Mesenchymal stem cell (in vitro differentiated cells and primary cell): ENCODE measurements at regions not wholly inside any gene's neighbourhood (a gene's known extent, or its start where the extent isn't known, plus 50 kb on each side); places are given as distances from the start of the nearest gene placed in this dataset.

Source experiments
- DNase-seq: peaks from one replicate; pipeline ENCODE4 v3.0.0-alpha.2; 2013
- H2AFZ ChIP-seq: one replicate; pipeline ENCODE4 v1.6.1; 2013; ENCODE audit warnings: low read depth, mild to moderate bottlenecking, control low read depth, inconsistent platforms, low read length, moderate library complexity
- H2AK5ac ChIP-seq: 2 replicates; pipeline ENCODE4 v1.6.1; 2013; ENCODE audit warnings: low read length, moderate library complexity, mild to moderate bottlenecking, inconsistent platforms; ENCODE audit not compliant: severe bottlenecking
- H2BK120ac ChIP-seq: one replicate; pipeline ENCODE4 v1.6.1; 2013; ENCODE audit warnings: low read depth, mild to moderate bottlenecking, inconsistent platforms, low read length, moderate library complexity
- H2BK12ac ChIP-seq, 2 experiments: one replicate each; pipeline ENCODE4 v1.6.1; 2013; ENCODE audit warnings: inconsistent platforms in 2 of 2, low read length in 2 of 2, mild to moderate bottlenecking in 2 of 2, moderate library complexity in 2 of 2, control low read depth in 1 of 2
- H2BK15ac ChIP-seq: one replicate; pipeline ENCODE4 v1.6.1; 2013; ENCODE audit warnings: mild to moderate bottlenecking, low read depth, inconsistent platforms; ENCODE audit not compliant: poor library complexity, severe bottlenecking
- H2BK5ac ChIP-seq: 2 replicates; pipeline ENCODE4 v1.6.1; 2013; ENCODE audit warnings: low read depth, mild to moderate bottlenecking, low read length, control low read depth, inconsistent platforms; ENCODE audit not compliant: poor library complexity, severe bottlenecking
- H3K14ac ChIP-seq, 2 experiments: one replicate each; pipeline ENCODE4 v1.6.1; 2013; ENCODE audit warnings: inconsistent platforms in 2 of 2, low read length in 2 of 2, control low read depth in 1 of 2, mild to moderate bottlenecking in 1 of 2, moderate library complexity in 1 of 2
- H3K18ac ChIP-seq, 2 experiments: one replicate each; pipeline ENCODE4 v1.6.1; 2013; ENCODE audit warnings: inconsistent platforms in 2 of 2, low read length in 2 of 2, control low read depth in 1 of 2, low read depth in 1 of 2, mild to moderate bottlenecking in 1 of 2
- H3K23ac ChIP-seq, 2 experiments: one replicate each; pipeline ENCODE4 v1.6.1; 2013; ENCODE audit warnings: inconsistent platforms in 2 of 2, low read length in 2 of 2, mild to moderate bottlenecking in 2 of 2, moderate library complexity in 2 of 2, control low read depth in 1 of 2
- H3K27ac ChIP-seq: 2 replicates; pipeline ENCODE4 v1.5.1; 2013; ENCODE audit warnings: mild to moderate bottlenecking, moderate library complexity, low read length, control low read depth, inconsistent platforms; ENCODE audit not compliant: poor library complexity, severe bottlenecking
- H3K27me3 ChIP-seq, 2 experiments: 2 replicates each; pipeline versions ENCODE4 v1.6.1 to v1.7.0; 2013; ENCODE audit warnings: low read length in 2 of 2, mild to moderate bottlenecking in 2 of 2, moderate library complexity in 2 of 2, control low read depth in 1 of 2, inconsistent platforms in 1 of 2; ENCODE audit not compliant: control insufficient read depth in 1 of 2, insufficient read depth in 1 of 2
- H3K36me3 ChIP-seq, 2 experiments: 2 replicates each; pipeline versions ENCODE4 v1.6.1 to v1.7.0; 2013; ENCODE audit warnings: low read length in 2 of 2, control low read depth in 1 of 2, inconsistent platforms in 1 of 2, low read depth in 1 of 2, mild to moderate bottlenecking in 1 of 2; ENCODE audit not compliant: insufficient read depth in 2 of 2, control insufficient read depth in 1 of 2
- H3K4ac ChIP-seq, 2 experiments: one replicate each; pipeline ENCODE4 v1.6.1; 2013; ENCODE audit warnings: inconsistent platforms in 2 of 2, low read length in 2 of 2, mild to moderate bottlenecking in 2 of 2, moderate library complexity in 2 of 2, control low read depth in 1 of 2, low read depth in 1 of 2
- H3K4me1 ChIP-seq: 2 replicates; pipeline ENCODE4 v1.6.1; 2013; ENCODE audit warnings: low read depth, low read length, control low read depth; ENCODE audit not compliant: control insufficient read depth, insufficient read depth
- H3K4me2 ChIP-seq: 2 replicates; pipeline ENCODE4 v1.6.1; 2013; ENCODE audit warnings: low read length, mild to moderate bottlenecking, inconsistent platforms; ENCODE audit not compliant: poor library complexity, severe bottlenecking
- H3K4me3 ChIP-seq, 2 experiments: 2 replicates each; pipeline versions ENCODE4 v1.5.1 to v1.7.0; 2013; ENCODE audit warnings: low read length in 2 of 2, mild to moderate bottlenecking in 2 of 2, control low read depth in 1 of 2, low read depth in 1 of 2; ENCODE audit not compliant: insufficient read depth in 1 of 2
- H3K79me1 ChIP-seq: replicated peaks from 2 replicates; pipeline ENCODE4 v1.6.1; 2013; ENCODE audit warnings: mild to moderate bottlenecking, control low read depth, low read length, inconsistent platforms; ENCODE audit not compliant: poor library complexity, severe bottlenecking
- H3K9ac ChIP-seq: 2 replicates; pipeline ENCODE4 v1.7.0; 2013; ENCODE audit warnings: mild to moderate bottlenecking, low read length, moderate library complexity
- H3K9me3 ChIP-seq: 2 replicates; pipeline ENCODE4 v1.7.0; 2013; ENCODE audit warnings: mild to moderate bottlenecking, low read length; ENCODE audit not compliant: control insufficient read depth
- H4K8ac ChIP-seq: one replicate; pipeline ENCODE4 v1.6.1; 2013; ENCODE audit warnings: inconsistent platforms, mild to moderate bottlenecking, low read length, moderate library complexity
- H4K91ac ChIP-seq: one replicate; pipeline ENCODE4 v1.6.1; 2013; ENCODE audit warnings: mild to moderate bottlenecking, low read length, inconsistent platforms
- WGBS: methylation state at CpG from one replicate; pipeline ENCODE4 v1.1.7; 2013; ENCODE audit warnings: mixed read lengths; 5-methylcytosine and 5-hydroxymethylcytosine counted together

DNA sequence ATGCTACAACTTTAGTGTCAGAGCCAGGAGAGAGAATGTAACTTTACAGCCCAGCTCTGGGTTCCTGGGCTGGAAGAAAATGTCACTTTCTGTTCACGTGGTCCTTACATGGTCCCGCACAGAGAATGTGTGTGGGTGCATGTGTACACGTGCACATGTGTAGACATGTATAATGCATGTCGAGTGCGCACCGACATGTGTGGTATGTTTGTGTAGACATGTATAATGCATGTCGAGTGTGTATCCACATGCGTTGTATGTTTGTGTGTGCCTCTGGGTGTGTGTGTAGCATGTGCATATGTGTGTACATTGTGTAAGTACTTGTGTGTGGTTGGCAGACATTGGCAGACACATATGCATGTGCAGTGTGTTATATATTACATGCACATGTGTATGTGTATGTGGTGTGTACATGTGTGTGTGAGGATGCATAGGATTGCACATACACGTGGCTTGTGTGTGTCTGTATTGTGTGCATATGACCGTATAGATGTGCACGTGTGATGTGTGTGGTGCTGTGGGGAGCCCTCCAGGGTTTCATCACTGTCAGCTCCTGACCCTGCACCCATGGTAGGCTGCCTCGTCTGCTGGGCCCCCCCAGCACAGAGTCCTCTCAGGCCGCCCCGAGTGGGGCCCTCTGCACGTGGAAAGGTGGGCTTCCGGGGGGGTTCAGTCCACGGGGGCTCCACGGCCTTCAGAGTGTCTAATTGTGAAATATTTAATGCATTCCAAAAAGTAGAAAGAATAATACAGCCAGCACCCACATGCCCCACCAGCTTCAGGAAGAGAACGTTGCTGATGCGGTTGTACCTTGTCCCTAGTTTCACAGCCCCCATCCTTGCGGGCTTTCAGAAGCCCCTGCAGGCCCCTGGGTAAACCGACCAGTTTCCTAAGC, 214.2 kb upstream of the GSE1 start:
- Histone ChIP-seq H3K23ac (no peak overlapping the region), H3K9ac (no peak overlapping the region), H2AFZ (no peak overlapping the region), H2BK15ac (peak overlapping the region; percentile 6), H3K9me3 (no peaks in the 10 kb centered on the region), H3K79me1 (peaks cover 13% of the 10 kb centered on the region), H3K27me3 (no peaks in the 10 kb centered on the region), H3K4me1 (peaks cover 83% of the 10 kb centered on the region), H2BK5ac (no peak overlapping the region), H2BK12ac (peak overlapping the region in 1 of 2 experiments; percentile 80), H3K4ac (peak overlapping the region; percentile 13 to 30), H2AK5ac (no peak overlapping the region), H4K8ac (no peak overlapping the region), H3K4me2 (no peak overlapping the region), H3K4me3 (no peak overlapping the region), H3K36me3 (peaks cover 0 to 6% of the 10 kb centered on the region in 2 experiments), H3K14ac (no peak overlapping the region), H3K18ac (peak overlapping the region; percentile 7 to 23), H3K27ac (peak overlapping the region; percentile 13), H2BK120ac (no peak overlapping the region), H4K91ac (peak overlapping the region; percentile 23)
- 91% methylated on average over 17 of the region's 22 CpGs for WGBS
- no peak for DNase-seq

DNA sequence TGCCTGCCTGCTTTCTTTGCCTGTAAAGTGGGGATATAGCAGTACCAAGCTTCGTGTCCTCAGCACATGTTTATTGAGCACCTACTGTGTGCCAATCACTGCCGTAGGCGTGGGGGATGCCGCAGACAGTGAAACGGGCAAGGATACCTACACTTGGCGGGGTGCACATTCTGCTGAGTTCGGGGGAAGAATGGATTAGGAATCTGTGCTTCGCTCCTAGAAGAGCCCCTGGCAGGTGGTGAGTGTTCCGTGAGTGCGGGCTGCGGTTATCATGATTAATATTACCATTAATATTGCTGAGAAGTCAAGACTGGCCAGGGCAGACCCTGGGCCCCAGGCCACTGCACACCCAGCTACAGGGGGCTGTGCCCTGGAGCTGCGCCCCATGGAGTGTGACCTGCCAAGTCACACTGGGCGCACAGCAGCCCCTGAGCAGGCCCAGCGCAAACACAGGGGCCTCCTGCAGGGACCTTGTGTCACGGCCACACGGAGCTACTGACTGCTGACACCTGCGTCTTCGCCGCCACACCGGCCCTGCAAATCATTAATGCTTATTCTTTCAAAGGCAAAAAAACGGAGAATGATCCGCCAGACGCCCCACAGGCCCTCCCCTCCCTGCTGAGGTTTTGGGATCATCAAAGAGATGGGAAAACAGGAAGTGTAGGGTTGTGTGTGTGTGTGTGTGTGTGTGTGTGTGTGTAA, 213.4 kb upstream of the GSE1 start:
- Histone ChIP-seq H4K8ac (peak overlapping the region; percentile 29), H4K91ac (no peak overlapping the region), H3K4me2 (peak overlapping the region; percentile 2), H3K79me1 (peaks cover 10% of the 10 kb centered on the region), H3K4me3 (no peak overlapping the region), H2AFZ (no peak overlapping the region), H3K36me3 (peaks cover 0 to 6% of the 10 kb centered on the region in 2 experiments), H3K27ac (peak overlapping the region; percentile 13), H2BK15ac (peak overlapping the region; percentile 71), H3K27me3 (no peaks in the 10 kb centered on the region), H3K9ac (no peak overlapping the region), H3K9me3 (no peaks in the 10 kb centered on the region), H3K14ac (peak overlapping the region in 1 of 2 experiments; percentile 22), H3K18ac (peak overlapping the region; percentile 58 to 61), H3K4ac (peak overlapping the region; percentile 30 to 63), H3K23ac (no peak overlapping the region), H2BK5ac (no peak overlapping the region), H3K4me1 (peaks cover 75% of the 10 kb centered on the region), H2BK12ac (peak overlapping the region; percentile 72 to 85), H2AK5ac (peak overlapping the region; percentile 76), H2BK120ac (no peak overlapping the region)
- WGBS, result 87% methylated on average over 23 of the region's 23 CpGs
- no peak for DNase-seq

GRCh38 chr16:85400305-85401205, 212.6 kb upstream of the GSE1 start:
- Histone ChIP-seq H3K9me3 (no peaks in the 10 kb centered on the region), H3K18ac (peak overlapping the region; percentile 45 to 61), H2BK15ac (no peak overlapping the region), H2AFZ (no peak overlapping the region), H3K14ac (no peak overlapping the region), H4K8ac (peak overlapping the region; percentile 27), H3K27ac (peak overlapping the region; percentile 30), H3K9ac (no peak overlapping the region), H3K4me1 (peaks cover 68% of the 10 kb centered on the region), H2BK120ac (no peak overlapping the region), H2AK5ac (peak overlapping the region; percentile 78), H2BK12ac (peak overlapping the region in 1 of 2 experiments; percentile 85), H3K36me3 (peaks cover 0 to 6% of the 10 kb centered on the region in 2 experiments), H2BK5ac (no peak overlapping the region), H3K4me2 (no peak overlapping the region), H3K4ac (peak overlapping the region in 1 of 2 experiments; percentile 63), H3K79me1 (peaks cover 10% of the 10 kb centered on the region), H4K91ac (peak overlapping the region; percentile 64), H3K27me3 (no peaks in the 10 kb centered on the region), H3K23ac (no peak overlapping the region), H3K4me3 (no peak overlapping the region)
- WGBS, result 89% methylated on average over 21 of the region's 25 CpGs
- DNase-seq, result no peak
